Pancreas (tissue), 10 donors: ENCODE measurements at regions not wholly inside any gene's neighbourhood (a gene's known extent, or its start where the extent isn't known, plus 50 kb on each side); places are given as distances from the start of the nearest gene placed in this dataset.
"Not testable (repeated sequence)": the region's sequence is repeated elsewhere in the genome, so short reads cannot be mapped to it uniquely, and the experiment has no call there.

ENCODE experiments used
- ATAC-seq, 4 donors: fragments of 200-7000 bp; cut with Tn5 transposase; one replicate each; pipeline versions ENCODE4 v1.8.0 to v1.9.1; 2020; ENCODE audit warnings: mild to moderate bottlenecking in 4 of 4, moderate library complexity in 4 of 4
- DNase-seq, 6 donors: peaks; one replicate each; pipeline ENCODE4 v3.0.0-alpha.2; 2020
- FAIRE-seq: peaks from 2 replicates; lab custom pipeline; 2012; peaks lifted over from hg19 to GRCh38; lab: Jason Lieb, UNC
- H3K27ac ChIP-seq, 4 donors: fragments of 200-600 bp; sonication (generic); 1 replicate in 3 of 4; 2 replicates in 1 of 4; pipeline versions ENCODE4 v1.5.0 to v1.8.0; 2020
- H3K27me3 ChIP-seq, 4 donors: fragments of 200-600 bp; one replicate each; pipeline ENCODE4 v1.8.0; 2021
- H3K36me3 ChIP-seq, 3 donors: fragments of 200-600 bp; sonication (generic) in 1 of 3; one replicate each; pipeline versions ENCODE4 v1.5.0 to v1.8.0; 2020 to 2021
- H3K4me1 ChIP-seq, 3 donors: fragments of 200-600 bp; one replicate each; pipeline ENCODE4 v1.8.0; 2021
- H3K4me3 ChIP-seq, 4 donors: fragments of 200-600 bp; sonication (generic) in 2 of 4; one replicate each; pipeline versions ENCODE4 v1.5.0 to v1.8.0; 2020 to 2021
- H3K9me3 ChIP-seq, 4 donors: fragments of 200-600 bp; one replicate each; pipeline ENCODE4 v1.8.0; 2021
- WGBS, 2 donors: extraction: QIAGEN DNeasy Blood & Tissue Kit; methylation state at CpG; one replicate each; pipeline ENCODE4 v1.1.7; 2013; 5-methylcytosine and 5-hydroxymethylcytosine counted together
- intact Hi-C, 3 donors: fragments of 100-400 bp; cut with DNase I; formaldehyde crosslinking; loops; one replicate each; pipeline versions ENCODE4 v1.11.1 to v1.14.2; 2022
- TF ChIP-seq, protein P1 (sequence below), 4 donors: fragments of 200-600 bp; sonication (generic) in 3 of 4; IDR thresholded peaks; one replicate each; pipeline versions ENCODE4 v1.5.0 to v1.8.0; 2021; ENCODE audit warnings: antibody characterized with exemption in 4 of 4
- donor health status: healthy with polysubstance abuse.
- donor health status: DM: no; HTN: no; CAD: no; lungs with moderate emphysema.
- donor health status: DM: no; HTN: no; CAD: no.
- donor health status: control.
- donor health status: control.
- donor health status: Bipolar disorder and iron deficiency.
- donor health status: DM: yes; HTN: yes; CAD: no.
- donor health status: DM: no; HTN: no; CAD: no.
- donor health status: DM: no; HTN: no; CAD: no.
- donor health status: DM: yes; HTN: yes; CAD: no.

GRCh38 chr4:66943112-66943511, 602.2 kb downstream of the CENPC start:
- DNase-seq (no peak), FAIRE-seq (no peak), ATAC-seq (peak in 2 of 4 donors; percentile 70 to 80)
- TF ChIP-seq, protein P1, sequence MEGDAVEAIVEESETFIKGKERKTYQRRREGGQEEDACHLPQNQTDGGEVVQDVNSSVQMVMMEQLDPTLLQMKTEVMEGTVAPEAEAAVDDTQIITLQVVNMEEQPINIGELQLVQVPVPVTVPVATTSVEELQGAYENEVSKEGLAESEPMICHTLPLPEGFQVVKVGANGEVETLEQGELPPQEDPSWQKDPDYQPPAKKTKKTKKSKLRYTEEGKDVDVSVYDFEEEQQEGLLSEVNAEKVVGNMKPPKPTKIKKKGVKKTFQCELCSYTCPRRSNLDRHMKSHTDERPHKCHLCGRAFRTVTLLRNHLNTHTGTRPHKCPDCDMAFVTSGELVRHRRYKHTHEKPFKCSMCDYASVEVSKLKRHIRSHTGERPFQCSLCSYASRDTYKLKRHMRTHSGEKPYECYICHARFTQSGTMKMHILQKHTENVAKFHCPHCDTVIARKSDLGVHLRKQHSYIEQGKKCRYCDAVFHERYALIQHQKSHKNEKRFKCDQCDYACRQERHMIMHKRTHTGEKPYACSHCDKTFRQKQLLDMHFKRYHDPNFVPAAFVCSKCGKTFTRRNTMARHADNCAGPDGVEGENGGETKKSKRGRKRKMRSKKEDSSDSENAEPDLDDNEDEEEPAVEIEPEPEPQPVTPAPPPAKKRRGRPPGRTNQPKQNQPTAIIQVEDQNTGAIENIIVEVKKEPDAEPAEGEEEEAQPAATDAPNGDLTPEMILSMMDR (IDR thresholded peaks at IDR 0.05), result no peak
- intact Hi-C loops, result no loop called here
- Histone ChIP-seq H3K27ac (no peak overlapping the region), H3K4me3 (no peak overlapping the region), H3K9me3 (no peaks in the 10 kb centered on the region), H3K36me3 (no peaks in the 10 kb centered on the region), H3K27me3 (no peaks in the 10 kb centered on the region), H3K4me1 (no peaks in the 10 kb centered on the region)
- WGBS, 2 donors, result 74 to 86% methylated on average over 4 of the region's 4 CpGs

GRCh38 chr4:66931981-66932380, 613.3 kb downstream of the CENPC start:
- FAIRE-seq, ATAC-seq, intact Hi-C loops: not testable (repeated sequence)

GRCh38 chr4:66930206-66930605, 615.1 kb downstream of the CENPC start:
- no peak for ATAC-seq
- intact Hi-C loops, result no loop called here
- H3K4me1 ChIP-seq, result no peaks in the 10 kb centered on the region

More at GRCh38 chr4:66931981-66932380, 613.3 kb downstream of the CENPC start:
- H3K9me3 ChIP-seq, H3K4me1 ChIP-seq, H3K27ac ChIP-seq, H3K27me3 ChIP-seq, H3K4me3 ChIP-seq, DNase-seq, H3K36me3 ChIP-seq: not testable (repeated sequence)
- WGBS, 2 donors, result 85 to 91% methylated on average over 3 of the region's 3 CpGs

GRCh38 chr4:66929748-66930147, 615.6 kb downstream of the CENPC start:
- FAIRE-seq, result no peak
- no peak for DNase-seq
- no peaks in the 10 kb centered on the region for H3K27me3 ChIP-seq
- H3K27ac ChIP-seq, result no peak overlapping the region
- 24 to 37% methylated on average over 1 of the region's 1 CpG for WGBS, 2 donors
- intact Hi-C loops, result no loop called here
- no peak overlapping the region for H3K4me3 ChIP-seq
- H3K4me1 ChIP-seq, result no peaks in the 10 kb centered on the region
- H3K9me3 ChIP-seq, result no peaks in the 10 kb centered on the region
- H3K36me3 ChIP-seq, result no peaks in the 10 kb centered on the region
- no peak for ATAC-seq
- TF ChIP-seq, protein P1 (IDR thresholded peaks at IDR 0.05), result no peak

More at GRCh38 chr4:66930206-66930605, 615.1 kb downstream of the CENPC start:
- H3K4me3 ChIP-seq, result no peak overlapping the region
- H3K27me3 ChIP-seq, result no peaks in the 10 kb centered on the region
- no peaks in the 10 kb centered on the region for H3K36me3 ChIP-seq
- no peak for DNase-seq
- TF ChIP-seq, protein P1 (IDR thresholded peaks at IDR 0.05), result no peak
- H3K9me3 ChIP-seq, result no peaks in the 10 kb centered on the region
- H3K27ac ChIP-seq, result no peak overlapping the region
- no peak for FAIRE-seq

DNA sequence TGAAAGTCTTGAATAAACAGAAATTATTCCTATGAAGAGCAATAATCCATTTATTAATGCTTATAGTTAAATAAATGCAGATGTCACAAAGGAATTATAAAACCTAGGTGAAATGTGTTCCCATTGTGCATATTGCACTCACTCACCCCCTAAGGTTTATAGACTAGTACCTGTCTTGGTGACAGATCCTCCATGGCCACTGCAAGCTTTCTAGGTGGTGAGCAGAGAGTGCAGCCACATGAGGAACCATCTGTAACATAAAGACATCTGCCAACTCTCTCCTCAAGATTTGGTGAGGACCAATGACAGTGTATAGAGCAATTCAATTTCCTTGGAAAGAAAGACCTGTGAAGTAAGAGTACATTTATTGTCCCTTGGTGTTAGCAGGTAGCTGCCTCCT, 616.4 kb downstream of the CENPC start:
- H3K27ac ChIP-seq, intact Hi-C loops, H3K4me3 ChIP-seq, H3K36me3 ChIP-seq, H3K4me1 ChIP-seq, FAIRE-seq, ATAC-seq, H3K27me3 ChIP-seq, DNase-seq, H3K9me3 ChIP-seq: not testable (repeated sequence)

DNA sequence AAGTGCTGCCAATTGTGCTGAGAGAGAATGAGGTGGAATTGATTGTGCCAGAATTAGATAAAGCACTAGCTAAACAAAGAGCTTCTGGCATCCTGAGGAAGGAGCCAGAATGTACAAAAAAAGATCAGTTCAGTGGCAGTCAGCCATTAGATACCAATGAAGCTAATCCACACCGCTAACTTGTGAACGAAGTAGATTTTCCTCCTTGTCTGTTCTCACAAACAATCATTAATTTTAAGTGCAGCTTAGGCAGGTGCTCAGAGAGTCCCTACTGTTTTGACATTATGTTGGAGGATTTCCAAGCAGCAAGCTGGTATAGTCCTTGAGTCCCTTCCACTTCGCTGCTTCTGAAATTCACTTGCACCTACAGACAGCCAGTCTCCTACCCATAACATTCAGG, 617.4 kb downstream of the CENPC start:
- ATAC-seq (peak in 3 of 4 donors; percentile 16 to 62 (median 44)), FAIRE-seq (no peak), DNase-seq (peak in 1 of 6 donors; percentile 9)
- Histone ChIP-seq H3K4me3 (no peak overlapping the region), H3K36me3 (no peaks in the 10 kb centered on the region), H3K27ac (no peak overlapping the region), H3K4me1 (no peaks in the 10 kb centered on the region), H3K27me3 (no peaks in the 10 kb centered on the region), H3K9me3 (no peaks in the 10 kb centered on the region)
- intact Hi-C loops, result no loop called here
- WGBS, 2 donors, result 5 to 11% methylated on average over 3 of the region's 3 CpGs
- TF ChIP-seq, protein P1 (IDR thresholded peaks at IDR 0.05), result no peak
